HG03521 (cell line): ENCODE measurements at regions not wholly inside any gene's neighbourhood (a gene's known extent, or its start where the extent isn't known, plus 50 kb on each side); places are given as distances from the start of the nearest gene placed in this dataset.

ENCODE experiments used
- ATAC-seq: cut with Tn5 transposase; IDR thresholded peaks from one replicate; pipeline ENCODE4 v1.9.1; 2021; ENCODE audit warnings: mild to moderate bottlenecking, moderate library complexity; ENCODE audit not compliant: unreplicated experiment

DNA sequence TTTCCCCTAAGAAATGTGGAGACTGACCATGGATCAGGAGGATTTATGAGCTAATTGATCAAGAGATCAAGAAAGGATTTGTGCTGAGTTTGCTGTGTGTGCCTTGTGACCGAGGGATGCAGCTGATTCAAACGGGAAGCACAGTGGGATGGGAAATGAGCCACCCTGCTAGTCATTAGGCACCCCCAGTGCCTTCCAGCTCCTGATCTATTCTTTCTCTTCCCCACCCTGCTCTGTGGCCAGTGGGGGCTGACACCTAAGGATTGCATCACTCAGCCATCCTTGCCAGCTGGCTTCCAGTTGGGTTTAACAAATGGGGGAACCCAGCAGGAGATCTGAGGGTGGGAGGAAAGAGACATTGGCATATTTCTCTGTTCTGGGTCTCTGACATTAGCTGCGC is 132.2 kb upstream of the CXCR4 start:
- no peak for ATAC-seq

DNA sequence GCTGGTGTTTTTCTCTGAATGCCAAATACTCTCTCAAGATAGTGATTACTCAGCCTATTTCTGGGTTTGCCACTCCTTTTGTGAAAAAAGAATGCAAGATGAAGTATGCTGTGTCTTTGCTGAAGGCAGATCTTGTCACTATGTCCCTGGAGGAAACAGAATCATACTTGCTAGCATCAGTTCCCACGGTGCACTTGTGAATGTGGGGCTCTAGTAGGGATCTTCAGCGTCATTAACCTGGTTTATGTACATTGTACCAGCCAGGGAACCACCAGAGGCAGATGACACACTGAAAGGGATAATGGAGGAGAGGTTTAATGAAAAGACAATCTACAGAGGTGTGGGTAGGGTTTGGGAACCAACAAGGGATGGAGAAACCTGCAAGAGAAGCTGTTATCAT is 131.0 kb upstream of the CXCR4 start:
- no peak for ATAC-seq

DNA sequence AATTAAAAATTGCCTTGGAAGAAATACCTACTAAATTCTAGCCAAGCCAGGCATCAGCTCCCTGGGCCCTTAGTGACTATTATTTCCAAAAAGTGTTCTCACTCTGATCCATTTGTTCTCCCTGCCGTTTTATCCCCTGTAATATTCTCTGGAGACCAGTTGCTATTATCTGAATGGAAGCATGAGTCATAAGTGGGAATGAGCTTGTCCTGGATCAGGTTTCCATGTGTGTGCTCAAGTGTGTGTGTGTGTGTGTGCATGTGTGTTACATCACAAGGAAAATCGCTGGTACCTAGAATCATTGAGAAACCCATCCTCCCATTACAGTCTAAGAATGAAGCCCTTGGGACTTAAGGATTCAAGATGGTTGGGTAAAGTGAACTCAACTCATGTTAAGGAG is 130.3 kb upstream of the CXCR4 start:
- no peak for ATAC-seq

DNA sequence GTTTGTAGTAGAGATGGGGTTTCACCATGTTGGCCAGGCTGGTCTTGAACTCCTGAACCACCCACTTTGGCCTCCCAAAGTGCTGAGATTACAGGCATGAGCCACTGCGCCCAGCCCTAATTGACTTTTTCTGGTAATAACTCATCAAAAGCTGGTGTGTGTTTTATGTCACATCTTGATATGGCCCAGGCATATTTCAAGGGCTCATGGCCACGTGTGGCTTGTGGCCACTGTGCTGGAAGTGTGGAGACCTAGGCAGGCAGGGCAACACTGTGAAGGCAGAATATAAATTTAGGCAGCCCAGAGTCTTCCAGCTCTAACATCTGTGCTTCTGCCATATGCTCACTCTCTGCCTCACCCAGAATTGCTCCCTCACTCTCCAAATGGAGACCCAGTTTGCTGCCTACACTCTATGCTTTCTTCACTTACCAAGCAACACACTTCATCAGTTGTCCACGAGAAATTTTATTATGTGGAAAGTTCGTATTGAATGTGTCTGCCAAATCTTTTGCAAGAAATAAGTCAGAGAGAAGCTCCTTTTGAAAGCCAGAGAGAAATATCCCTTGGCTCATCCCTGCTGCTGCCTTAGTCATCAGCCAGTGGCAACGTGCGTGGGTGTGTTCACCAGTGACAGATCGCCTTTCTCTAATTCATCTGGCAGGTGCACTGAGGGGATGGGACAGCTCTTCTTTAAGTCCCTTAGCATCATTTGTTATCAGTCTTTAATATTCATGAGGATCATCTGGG is 129.4 kb upstream of the CXCR4 start:
- no peak for ATAC-seq

DNA sequence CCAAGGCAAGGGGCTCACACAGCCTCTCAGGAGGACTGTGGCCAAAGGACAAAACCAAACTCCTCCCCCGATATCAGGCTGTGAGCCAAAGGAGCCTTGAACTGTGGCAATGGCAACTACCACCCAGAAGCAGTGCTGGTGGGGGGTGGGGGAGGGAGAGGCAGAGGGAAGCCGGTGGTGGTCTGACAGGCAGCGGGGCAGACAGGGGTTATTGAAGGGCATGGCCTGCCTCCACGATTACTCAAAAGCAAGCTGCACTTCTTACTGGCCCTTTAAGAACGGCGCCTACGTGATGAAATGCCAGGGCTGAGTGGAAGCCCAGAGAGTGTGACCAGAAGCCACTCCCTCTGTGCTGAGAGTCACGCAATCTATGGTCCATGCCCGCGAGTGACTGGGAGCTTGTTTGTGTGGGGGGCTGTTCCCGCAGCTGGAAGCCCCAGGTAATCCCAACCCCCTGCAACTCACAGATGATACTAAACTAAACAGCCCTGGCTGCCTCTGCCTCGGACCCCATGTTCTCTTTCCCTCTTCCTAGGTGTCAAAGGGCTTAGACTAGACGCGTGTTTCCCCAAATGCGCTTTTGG is 128.2 kb upstream of the CXCR4 start:
- no peak for ATAC-seq

DNA sequence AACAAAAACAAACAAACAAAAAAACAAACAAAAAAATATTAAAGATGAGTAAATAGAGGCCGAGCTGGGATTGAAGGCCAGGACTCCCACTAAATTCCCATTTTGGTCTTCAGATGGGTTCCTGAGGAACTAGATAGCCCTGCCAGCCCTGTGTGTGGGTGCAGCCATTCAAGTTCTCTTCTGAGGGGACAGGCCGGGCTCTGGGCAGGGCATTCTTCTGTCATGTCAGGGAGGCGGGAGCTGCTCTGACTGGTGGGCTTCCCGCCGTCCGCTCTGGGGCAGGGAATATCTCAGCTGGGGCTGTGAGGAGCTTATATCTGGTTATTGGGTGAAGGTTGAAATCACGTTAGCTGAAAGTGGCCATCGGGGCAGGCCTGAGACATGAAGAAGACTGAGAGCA is 127.3 kb upstream of the CXCR4 start:
- ATAC-seq, result no peak

DNA sequence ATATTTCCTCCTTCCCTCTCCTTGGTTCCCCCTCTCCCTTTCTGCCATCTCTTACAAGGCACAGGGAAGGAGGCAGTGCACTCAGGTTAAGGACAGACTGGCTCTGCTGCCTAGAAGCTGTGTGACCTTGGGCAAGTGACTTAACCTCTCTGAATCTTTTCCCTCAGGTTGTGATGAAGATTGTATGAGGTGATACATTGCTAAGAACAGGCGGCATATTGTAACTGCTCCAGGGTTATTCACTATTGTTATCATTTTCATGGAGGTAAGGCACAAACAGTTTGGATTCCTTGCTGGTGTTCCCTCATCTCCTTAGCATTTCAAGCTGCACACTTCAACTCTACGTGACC is 126.6 kb upstream of the CXCR4 start:
- ATAC-seq, result no peak

DNA sequence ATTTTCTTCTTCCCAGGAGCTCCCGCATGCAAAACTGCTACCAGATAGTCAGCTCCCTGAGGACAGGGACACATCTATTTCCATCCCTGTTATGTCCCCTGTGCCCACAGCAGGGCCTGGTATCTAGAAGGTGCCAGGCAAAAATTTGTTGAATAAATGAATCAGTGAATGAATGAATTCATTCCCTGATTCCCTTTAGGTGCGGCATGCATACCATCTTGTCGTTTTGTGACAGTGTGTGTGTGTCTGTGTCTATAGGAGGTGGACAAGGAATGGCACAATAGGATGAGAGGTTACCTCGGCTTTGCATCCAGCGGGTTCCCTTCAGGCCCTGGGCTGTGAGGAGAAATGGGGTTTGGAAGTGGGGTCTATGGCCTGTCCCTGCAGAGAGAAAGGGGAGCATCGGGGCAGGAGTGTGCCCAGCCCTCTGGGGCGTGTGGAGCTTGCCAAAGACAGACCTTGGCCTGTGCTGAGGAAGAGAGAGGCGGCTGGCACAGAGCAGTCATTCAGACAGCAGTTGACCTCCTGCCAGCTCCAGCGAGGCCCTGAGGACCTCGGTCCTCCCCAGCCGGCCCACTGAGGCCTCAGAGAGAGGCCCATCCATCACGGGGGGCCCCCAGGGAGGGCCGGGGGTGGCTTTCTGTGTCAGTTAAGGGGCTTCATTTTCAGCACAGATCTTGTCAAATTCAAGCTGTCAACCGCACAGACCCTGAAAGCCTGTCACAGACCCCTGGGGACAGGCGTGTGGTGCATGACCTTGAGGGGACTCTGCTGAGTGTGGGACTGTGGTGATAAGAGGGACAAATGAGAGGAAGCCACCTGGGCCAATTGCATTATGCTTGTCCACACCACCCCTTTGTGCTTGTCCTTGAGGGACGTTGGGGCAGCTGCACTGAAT is 125.9 kb upstream of the CXCR4 start:
- no peak for ATAC-seq

DNA sequence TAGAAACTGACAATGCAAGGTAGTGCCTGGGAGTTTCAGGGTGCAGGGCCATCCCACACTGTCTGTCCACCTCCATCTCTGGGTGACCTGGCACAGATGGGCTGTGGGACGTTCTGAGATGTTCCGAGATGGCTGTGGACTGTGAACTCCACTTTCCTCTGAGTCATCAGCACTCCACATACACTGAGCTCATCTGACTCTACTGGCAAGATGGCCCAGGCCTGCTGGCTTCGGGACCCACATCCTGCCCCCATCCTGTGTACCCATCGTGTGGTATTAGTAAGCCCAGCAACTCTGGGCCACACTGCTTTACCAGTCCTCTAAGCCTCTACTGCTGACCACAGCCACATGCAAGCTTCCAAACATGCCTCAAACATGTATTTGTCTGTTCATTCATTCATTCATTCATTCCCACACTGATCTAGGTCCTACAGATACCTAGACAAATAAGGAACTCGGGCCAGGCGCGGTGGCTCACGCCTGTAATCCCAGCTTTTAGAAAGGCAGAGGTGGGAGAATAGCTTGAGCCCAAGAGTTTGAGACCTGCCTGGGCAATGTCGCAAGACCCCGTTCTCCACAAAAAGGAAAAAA is 124.8 kb upstream of the CXCR4 start:
- ATAC-seq, result no peak

DNA sequence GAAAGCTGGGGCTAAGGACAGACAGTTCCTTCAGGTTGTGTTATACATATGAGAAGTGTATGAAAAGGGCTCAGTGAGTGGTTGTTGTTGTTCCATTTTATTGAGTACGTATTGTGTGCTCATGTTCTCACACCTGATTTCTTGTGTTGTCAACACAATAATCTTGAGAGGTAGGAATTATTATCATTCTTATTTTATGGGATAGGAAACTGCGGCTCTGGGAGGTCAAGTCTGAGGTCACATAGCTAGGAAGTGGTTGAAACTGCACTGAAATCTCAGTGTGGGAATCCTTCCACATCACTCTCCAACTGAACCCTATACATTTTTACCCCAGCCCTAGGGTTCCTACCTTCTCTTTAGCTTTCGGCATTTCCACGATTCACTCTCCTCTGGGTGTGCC is 124.2 kb upstream of the CXCR4 start:
- no peak for ATAC-seq

DNA sequence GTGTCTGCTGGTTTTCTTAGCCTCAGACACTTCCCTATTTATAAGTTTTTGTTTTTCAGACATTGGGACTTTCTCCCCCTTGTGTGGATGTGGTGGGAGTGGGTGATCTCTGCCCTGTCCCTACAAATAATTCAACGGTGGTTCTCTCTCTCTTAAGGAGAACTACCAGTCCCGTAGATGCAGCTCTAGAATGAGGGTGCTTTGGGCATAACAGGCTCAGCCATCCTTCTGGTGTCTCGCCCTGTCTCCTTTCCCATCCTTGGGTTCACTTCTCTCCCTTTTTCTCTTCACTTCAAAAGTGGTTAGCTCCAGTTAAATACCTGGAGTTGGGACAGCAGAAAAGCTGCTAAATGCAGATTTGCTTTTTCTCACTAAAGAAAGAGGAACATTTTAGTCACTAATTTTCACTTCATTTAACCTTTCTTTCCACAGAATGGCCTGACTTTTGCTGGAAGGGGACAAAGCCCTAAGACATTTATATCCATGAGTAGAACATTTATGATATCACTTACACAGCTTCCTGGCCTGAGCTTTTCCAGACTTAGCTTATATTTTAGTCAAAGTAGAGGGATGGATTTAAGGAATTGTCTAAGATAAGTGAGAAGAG is 121.2 kb upstream of the CXCR4 start:
- no peak for ATAC-seq

DNA sequence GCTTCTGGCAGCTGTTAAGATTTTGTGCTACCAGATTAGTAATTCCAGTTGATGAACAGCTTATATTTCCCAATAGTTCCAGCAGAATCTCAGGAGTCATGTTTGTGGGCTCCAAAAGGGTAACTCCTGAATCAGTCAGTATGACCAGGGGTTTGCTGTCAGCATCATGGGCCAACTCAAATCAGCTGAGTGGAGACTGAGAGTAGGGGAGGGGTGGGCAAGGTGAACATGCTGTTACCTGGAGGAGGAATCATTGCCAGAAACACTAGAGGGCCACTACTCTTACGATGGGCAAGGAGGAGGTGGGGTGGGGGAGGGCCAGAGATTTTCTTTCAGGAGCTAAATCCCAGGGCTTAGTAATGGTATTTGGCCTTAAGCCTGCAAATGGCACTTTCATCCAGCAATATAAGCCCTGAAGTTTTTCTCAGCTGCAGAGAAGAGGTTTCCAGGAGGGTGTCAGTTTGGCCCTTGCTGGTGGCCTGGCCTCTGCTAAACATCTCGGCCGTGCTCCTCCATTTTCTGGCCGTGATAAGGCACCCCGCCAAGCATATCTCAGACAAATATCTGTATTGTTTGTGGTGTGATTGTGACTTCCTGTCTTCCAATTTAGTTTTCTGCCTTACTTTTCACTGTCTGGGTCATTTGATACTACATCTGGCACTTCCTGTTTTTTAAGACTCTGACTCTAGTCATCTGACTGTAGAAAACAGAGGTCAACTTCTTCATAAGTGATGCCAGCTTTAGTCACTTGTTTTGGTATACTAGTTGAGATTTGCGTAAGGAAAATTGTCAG is 120.5 kb upstream of the CXCR4 start:
- ATAC-seq, result peak; percentile 83

DNA sequence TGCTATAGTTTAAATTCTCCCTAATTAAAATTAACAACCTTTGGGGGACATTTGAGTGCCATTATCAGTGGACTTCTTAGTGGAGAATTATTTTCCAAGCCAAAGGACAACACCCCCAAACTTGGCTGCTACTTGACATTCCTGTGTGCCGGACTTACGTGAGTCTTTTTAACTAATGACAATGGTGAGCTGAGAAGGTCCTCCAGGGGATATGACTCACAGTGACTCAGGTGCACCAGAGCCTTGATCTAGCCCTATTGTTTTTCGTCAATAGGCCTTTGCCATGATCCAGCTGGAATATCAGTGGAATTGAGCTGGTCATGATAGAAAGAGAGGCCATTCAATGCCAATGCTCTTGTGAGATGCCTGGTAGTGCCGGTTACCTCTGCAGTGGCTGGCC is 118.1 kb upstream of the CXCR4 start:
- ATAC-seq, result no peak

DNA sequence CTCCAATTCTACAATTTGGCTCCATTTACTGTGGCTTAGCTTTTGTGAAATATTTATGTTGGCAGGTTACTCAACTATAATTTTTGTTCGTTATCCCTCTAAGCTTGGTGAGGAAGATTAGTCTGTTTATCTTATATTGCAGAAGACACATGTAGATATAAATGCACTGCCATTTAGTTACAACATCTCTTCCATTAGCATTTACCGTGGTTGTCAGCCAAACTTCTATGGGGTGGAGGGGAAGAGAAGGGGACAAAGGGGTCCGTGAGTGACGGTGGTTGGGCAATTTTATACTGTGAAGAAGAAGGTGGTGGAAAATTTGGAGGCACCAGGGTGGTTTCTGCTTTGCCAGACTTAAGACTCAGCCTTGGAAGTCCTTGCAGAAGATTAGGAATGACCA is 117.6 kb upstream of the CXCR4 start:
- ATAC-seq, result no peak

DNA sequence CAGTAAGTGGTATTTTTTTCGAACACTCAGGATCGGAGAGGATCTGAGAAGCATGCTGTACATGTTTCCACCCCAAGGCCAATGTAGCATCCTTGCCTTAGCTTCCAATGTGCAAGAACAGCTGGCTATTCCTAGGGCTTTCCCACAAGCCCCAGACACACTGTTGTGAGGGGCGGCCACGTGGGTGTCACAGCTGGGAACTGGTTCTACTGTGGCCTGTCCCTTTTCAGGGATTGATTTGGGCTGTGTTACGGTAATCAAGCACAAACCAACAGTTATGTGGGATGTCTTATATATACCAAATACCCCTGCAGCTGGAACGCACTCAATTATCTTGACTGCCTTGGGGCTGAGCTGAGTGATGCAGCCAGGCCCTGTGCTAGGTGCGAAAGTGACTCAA is 116.3 kb upstream of the CXCR4 start:
- ATAC-seq, result no peak

DNA sequence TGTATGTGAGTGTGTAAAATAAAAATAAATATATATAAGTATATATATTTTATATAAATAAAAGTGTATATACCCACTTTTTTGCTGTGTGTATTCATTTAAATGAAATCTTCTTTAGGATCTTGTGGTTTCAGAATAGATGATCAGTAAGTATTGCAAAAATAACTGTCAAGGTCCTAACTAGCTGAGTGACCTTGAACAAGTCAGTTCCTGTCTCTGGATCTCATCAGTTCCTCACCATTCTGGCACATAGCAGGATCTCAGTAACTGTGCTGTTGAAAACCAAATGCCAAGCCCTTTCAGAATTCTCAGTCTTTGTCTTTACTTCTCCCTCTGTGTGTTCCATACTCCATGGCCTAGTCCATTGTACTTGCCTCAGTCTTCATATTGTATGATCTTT is 115.3 kb upstream of the CXCR4 start:
- no peak for ATAC-seq

DNA sequence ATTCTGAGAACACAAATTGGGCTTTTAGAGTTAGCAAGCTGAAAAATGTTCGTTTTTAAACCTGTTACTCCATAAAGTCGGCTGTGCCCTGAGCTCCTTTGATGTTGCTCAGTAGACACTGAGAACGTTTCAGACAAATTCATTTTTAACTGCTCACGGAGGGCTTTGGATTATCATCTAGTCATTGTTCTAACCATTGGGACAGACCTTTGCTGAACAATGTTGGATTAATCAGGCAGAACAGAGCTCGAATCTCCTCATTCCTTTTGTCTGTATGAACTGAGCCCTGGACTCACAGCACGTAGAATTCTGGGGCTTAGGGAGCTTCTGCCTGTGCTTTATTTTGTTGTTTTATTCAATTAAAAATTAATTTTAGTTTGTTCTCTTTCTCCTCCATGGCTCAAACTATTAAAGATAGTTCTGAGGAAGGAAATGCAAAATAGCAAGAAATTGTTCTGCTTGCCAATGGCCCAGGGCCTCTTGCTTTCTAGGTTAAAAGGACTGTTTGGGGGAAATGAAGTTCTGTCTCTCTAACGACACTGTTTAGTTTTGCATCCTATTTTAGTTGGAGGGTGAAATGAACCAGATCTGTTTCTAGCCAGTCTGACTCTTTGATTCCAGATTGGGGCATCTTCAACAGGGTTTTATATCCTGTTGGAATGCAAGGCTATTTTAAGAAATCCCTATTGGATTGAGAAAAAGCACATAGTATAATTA is 114.7 kb upstream of the CXCR4 start:
- ATAC-seq, result no peak

DNA sequence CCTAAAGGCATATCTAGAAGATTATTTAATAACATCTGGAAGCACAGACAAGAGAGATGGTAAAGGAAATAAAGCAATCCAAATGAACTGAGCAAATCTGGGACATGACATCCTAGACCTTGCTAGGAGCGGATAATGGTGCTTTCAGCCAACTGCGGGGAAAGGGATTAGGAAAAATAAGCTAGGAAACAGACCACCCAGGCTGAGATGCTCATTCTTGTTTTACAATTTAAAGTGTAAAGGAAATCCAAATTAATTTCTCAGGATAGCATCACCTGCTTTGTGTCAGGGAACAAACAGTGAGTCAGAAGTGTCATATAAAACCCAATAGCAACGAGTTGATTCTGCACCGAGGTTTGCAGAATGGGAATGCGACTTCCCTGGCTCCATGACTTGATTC is 112.5 kb upstream of the CXCR4 start:
- no peak for ATAC-seq

DNA sequence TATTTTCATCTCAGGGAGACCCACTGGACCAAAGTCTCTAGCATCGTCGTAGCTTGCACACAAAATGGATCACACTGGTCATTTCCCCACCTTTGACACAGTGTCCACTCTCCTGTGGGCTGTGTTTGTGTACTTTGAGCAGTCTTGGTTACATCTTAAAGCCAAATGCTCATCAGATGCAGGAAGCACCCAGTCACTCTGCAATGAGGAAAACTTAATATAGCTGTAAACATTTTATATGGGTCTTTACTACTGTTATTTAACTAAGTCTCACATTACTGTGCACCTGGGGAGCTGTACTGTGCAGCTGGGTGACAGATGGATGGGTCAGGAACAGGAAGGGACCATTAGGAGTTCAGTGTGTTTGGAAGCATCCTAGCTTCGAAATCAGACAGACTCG is 109.0 kb upstream of the CXCR4 start:
- ATAC-seq, result no peak
